Prostate gland (tissue), 2 donors: ENCODE measurements at regions not wholly inside any gene's neighbourhood (a gene's known extent, or its start where the extent isn't known, plus 50 kb on each side); places are given as distances from the start of the nearest gene placed in this dataset.

Experiments
- CTCF ChIP-seq, 4 experiments: fragments of 200-600 bp in 2 of 4; fragments of 450-650 bp in 2 of 4; sonication (generic) in 2 of 4; IDR thresholded peaks; 1 replicate in 3 of 4; 2 replicates in 1 of 4; pipeline ENCODE4 v1.5.1; 2016 to 2019; ENCODE audit warnings: antibody characterized with exemption in 4 of 4, mild to moderate bottlenecking in 2 of 4, moderate library complexity in 2 of 4
- POLR2AphosphoS5 ChIP-seq: sonication (generic); formaldehyde crosslinking; IDR thresholded peaks from one replicate; pipeline ENCODE4 v1.6.1; 2017; ENCODE audit warnings: antibody characterized with exemption

GRCh38 chr2:195238379-195238778 lies 418.6 kb upstream of the SLC39A10 start:
- TF ChIP-seq CTCF (IDR thresholded peaks at IDR 0.05), result no peak
- TF ChIP-seq POLR2AphosphoS5, result no peak
